Fibroblast of lung (primary cell): ENCODE measurements at regions not wholly inside any gene's neighbourhood (a gene's known extent, or its start where the extent isn't known, plus 50 kb on each side); places are given as distances from the start of the nearest gene placed in this dataset.
A peak's percentile ranks its signal among the peaks of the same experiment; 100 is the strongest.

Experiments used
- DNase-seq, 2 donors: peaks; one replicate each; pipeline versions ENCODE4 v3.0.0 to v3.0.0-alpha.2; 2010; ENCODE audit warnings: low read depth in 2 of 2
- H2AFZ ChIP-seq: 2 replicates; pipeline ENCODE4 v1.5.1; 2012; ENCODE audit warnings: low read length, control low read depth, inconsistent platforms
- H3K27ac ChIP-seq: 2 replicates; pipeline ENCODE4 v1.5.1; 2011; ENCODE audit warnings: low read length, control low read depth; ENCODE audit not compliant: insufficient read depth
- H3K27me3 ChIP-seq: 2 replicates; pipeline ENCODE4 v1.5.1; 2011; ENCODE audit warnings: mild to moderate bottlenecking, low read length; ENCODE audit not compliant: control insufficient read depth, insufficient read depth
- H3K36me3 ChIP-seq: 2 replicates; pipeline ENCODE4 v1.5.1; 2011; ENCODE audit warnings: low read length; ENCODE audit not compliant: control insufficient read depth, insufficient read depth
- H3K4me1 ChIP-seq: 2 replicates; pipeline ENCODE4 v1.5.1; 2011; ENCODE audit warnings: low read length; ENCODE audit not compliant: control insufficient read depth, insufficient read depth; ENCODE audit errors: extremely low read depth
- H3K4me2 ChIP-seq: 2 replicates; pipeline ENCODE4 v1.5.1; 2011; ENCODE audit warnings: low read length, control low read depth; ENCODE audit not compliant: insufficient read depth; ENCODE audit errors: extremely low read depth
- H3K4me3 ChIP-seq, 4 experiments: fragments of 200-600 bp in 1 of 4; sonication (generic) in 1 of 4; replicated peaks in 1 of 4; 2 replicates each; pipeline ENCODE4 v1.5.1; 2011 to 2016; ENCODE audit warnings: low read length in 4 of 4, low read depth in 3 of 4, mild to moderate bottlenecking in 3 of 4, control low read depth in 2 of 4, inconsistent platforms in 1 of 4, mixed read lengths in 1 of 4; ENCODE audit not compliant: insufficient read depth in 1 of 4; ENCODE audit errors: control extremely low read depth in 1 of 4
- H3K79me2 ChIP-seq: 2 replicates; pipeline ENCODE4 v1.5.1; 2012; ENCODE audit warnings: mild to moderate bottlenecking, low read length, inconsistent platforms; ENCODE audit not compliant: control insufficient read depth, insufficient read depth
- H3K9ac ChIP-seq: 2 replicates; pipeline ENCODE4 v1.5.1; 2011; ENCODE audit warnings: mild to moderate bottlenecking, low read length, control low read depth; ENCODE audit not compliant: insufficient read depth
- H3K9me3 ChIP-seq: 2 replicates; pipeline ENCODE4 v1.5.1; 2012; ENCODE audit warnings: low read depth, low read length; ENCODE audit not compliant: control insufficient read depth, insufficient read depth
- H4K20me1 ChIP-seq: 2 replicates; pipeline ENCODE4 v1.5.1; 2011; ENCODE audit warnings: low read length; ENCODE audit not compliant: control insufficient read depth, insufficient read depth; ENCODE audit errors: extremely low read depth
- EZH2 ChIP-seq: IDR thresholded peaks from 2 replicates; pipeline ENCODE4 v1.5.1; 2012; ENCODE audit warnings: low read length, control low read depth, mild to moderate bottlenecking; ENCODE audit errors: missing control alignments
- TF ChIP-seq, protein P1 (sequence below), 2 donors: IDR thresholded peaks in 1 of 2; conservative IDR thresholded peaks in 1 of 2; 1 replicate in 1 of 2; 2 replicates in 1 of 2; pipeline ENCODE4 v1.5.1; 2011 to 2012; ENCODE audit warnings: low read length in 2 of 2, control low read depth in 1 of 2, inconsistent platforms in 1 of 2, low read depth in 1 of 2, mild to moderate bottlenecking in 1 of 2

DNA sequence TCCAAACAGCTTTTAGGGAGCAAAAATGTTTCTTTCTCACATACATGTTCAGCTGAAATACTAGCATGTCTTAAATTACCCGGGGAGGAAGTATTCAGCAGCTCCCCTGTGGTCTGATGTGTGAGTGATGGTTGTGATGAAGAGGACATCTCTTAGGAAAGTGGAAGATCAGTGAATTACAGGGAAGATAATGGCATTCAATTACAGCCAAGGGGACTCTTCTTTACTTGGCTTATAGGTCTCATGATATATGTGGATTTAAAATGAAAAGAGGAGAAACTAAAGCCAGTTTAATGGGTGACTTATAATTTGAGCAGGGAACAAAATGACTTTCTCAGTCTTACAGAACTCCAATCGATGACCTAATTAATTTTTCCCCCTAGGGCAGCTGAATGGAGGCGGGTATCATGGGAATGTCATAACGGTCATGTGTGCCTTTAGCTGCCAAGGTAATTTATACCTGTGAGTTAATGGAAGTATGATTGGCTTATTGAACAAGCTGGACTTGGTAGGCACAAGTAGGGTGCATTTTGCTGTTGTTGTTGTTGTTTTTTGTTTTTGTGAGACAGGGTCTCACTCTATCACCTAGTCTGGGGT lies 198.8 kb downstream of the HIPK3 start:
- no peaks in the 10 kb centered on the region for H3K36me3 ChIP-seq

DNA sequence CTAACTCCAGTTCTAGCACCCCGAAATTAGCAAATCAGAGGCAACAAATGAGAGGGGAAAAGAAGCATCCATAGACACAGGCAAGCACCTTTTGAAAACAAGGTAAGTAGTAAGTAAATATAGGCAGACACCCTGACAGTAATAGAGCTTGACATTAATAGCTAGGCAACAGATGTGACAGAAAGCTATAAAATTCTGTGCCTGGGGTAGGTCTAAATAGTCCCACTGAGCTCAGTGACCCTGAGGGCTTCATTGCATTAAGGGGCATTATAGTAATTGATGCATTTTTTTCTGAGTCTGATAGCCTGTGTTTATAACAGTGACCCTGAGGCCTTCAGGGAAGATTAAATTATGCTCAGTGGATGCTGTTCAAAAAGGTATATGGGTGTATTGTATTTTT lies 197.1 kb downstream of the HIPK3 start:
- no peak overlapping the region for H3K27ac ChIP-seq
- H3K79me2 ChIP-seq: no peaks in the 10 kb centered on the region
- no peak overlapping the region for H3K9ac ChIP-seq
- no peak overlapping the region for H3K4me2 ChIP-seq
- no peak for DNase-seq
- H3K9me3 ChIP-seq: no peaks in the 10 kb centered on the region
- H3K36me3 ChIP-seq: no peaks in the 10 kb centered on the region
- TF ChIP-seq, protein P1, sequence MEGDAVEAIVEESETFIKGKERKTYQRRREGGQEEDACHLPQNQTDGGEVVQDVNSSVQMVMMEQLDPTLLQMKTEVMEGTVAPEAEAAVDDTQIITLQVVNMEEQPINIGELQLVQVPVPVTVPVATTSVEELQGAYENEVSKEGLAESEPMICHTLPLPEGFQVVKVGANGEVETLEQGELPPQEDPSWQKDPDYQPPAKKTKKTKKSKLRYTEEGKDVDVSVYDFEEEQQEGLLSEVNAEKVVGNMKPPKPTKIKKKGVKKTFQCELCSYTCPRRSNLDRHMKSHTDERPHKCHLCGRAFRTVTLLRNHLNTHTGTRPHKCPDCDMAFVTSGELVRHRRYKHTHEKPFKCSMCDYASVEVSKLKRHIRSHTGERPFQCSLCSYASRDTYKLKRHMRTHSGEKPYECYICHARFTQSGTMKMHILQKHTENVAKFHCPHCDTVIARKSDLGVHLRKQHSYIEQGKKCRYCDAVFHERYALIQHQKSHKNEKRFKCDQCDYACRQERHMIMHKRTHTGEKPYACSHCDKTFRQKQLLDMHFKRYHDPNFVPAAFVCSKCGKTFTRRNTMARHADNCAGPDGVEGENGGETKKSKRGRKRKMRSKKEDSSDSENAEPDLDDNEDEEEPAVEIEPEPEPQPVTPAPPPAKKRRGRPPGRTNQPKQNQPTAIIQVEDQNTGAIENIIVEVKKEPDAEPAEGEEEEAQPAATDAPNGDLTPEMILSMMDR (conservative IDR thresholded peaks at IDR 0.05 in 1 of 2, IDR thresholded peaks at IDR 0.05 in 1 of 2; ENCODE audit: low read depth in 1 of 2, low read length in 2 of 2): no peak
- no peak for TF ChIP-seq EZH2
- no peak overlapping the region for H2AFZ ChIP-seq
- no peaks in the 10 kb centered on the region for H4K20me1 ChIP-seq
- no peaks in the 10 kb centered on the region for H3K27me3 ChIP-seq
- peaks cover 4% of the 10 kb centered on the region for H3K4me1 ChIP-seq
- H3K4me3 ChIP-seq: no peak overlapping the region

More for the DNA sequence above, 198.8 kb downstream of the HIPK3 start:
- H3K4me1 ChIP-seq: peaks cover 4% of the 10 kb centered on the region
- H3K27me3 ChIP-seq: no peaks in the 10 kb centered on the region
- no peak for TF ChIP-seq EZH2
- no peak for DNase-seq
- no peaks in the 10 kb centered on the region for H4K20me1 ChIP-seq
- H3K9me3 ChIP-seq: no peaks in the 10 kb centered on the region
- no peak overlapping the region for H2AFZ ChIP-seq
- no peak overlapping the region for H3K27ac ChIP-seq
- H3K9ac ChIP-seq: no peak overlapping the region
- H3K4me2 ChIP-seq: no peak overlapping the region
- no peaks in the 10 kb centered on the region for H3K79me2 ChIP-seq
- no peak overlapping the region for H3K4me3 ChIP-seq

DNA sequence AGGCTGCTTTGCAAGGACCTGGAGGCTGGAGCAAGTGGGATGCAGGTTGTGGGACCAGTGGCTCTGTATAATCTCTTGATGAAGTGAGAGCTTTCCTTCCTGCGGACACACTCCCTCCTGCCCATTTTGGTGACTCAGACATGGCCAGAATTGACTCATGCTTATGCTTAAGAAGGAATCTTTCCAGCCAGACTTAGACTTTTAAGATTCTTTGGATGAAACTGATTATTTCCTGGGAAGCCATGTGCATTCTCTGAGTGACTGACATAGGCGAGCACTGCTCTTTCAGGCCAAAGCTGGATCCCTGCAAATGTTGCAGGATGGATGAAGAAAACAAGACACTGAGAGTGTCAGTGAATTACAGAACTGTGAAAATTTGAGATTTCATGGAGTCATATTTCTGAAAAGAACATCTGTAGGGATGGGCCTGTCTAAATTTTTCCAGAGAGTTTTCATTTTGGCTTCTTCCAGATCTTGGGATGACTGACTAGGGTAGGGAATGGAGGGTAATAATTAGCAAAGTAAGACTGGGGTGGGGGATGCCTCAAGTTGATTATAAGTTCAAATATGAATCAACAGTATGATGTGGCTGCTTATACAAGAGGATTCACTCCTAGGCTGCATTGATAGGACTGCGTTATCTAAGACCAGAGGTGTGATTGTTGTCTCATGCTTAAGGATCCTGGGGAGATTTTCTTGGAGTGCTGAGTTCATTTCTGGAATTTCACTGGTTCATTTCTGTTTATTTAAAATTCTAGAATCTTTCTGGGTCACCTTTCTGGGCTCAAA lies 195.8 kb downstream of the HIPK3 start:
- TF ChIP-seq EZH2: no peak
- TF ChIP-seq, protein P1 (conservative IDR thresholded peaks at IDR 0.05 in 1 of 2, IDR thresholded peaks at IDR 0.05 in 1 of 2; ENCODE audit: low read depth in 1 of 2, low read length in 2 of 2): no peak
- no peaks in the 10 kb centered on the region for H3K9me3 ChIP-seq
- H3K4me3 ChIP-seq: no peak overlapping the region
- no peak overlapping the region for H3K27ac ChIP-seq
- H3K27me3 ChIP-seq: no peaks in the 10 kb centered on the region
- peaks cover 4% of the 10 kb centered on the region for H3K4me1 ChIP-seq
- H3K36me3 ChIP-seq: no peaks in the 10 kb centered on the region
- no peaks in the 10 kb centered on the region for H3K79me2 ChIP-seq
- no peak overlapping the region for H2AFZ ChIP-seq
- peak overlapping the region; percentile 41 for H3K4me2 ChIP-seq
- H4K20me1 ChIP-seq: no peaks in the 10 kb centered on the region
- H3K9ac ChIP-seq: no peak overlapping the region
- peak; percentile 75 to 96 for DNase-seq
